HepG2 (cell line): ENCODE measurements at regions not wholly inside any gene's neighbourhood (a gene's known extent, or its start where the extent isn't known, plus 50 kb on each side); places are given as distances from the start of the nearest gene placed in this dataset.

Experiments used
- ATAC-seq: fragments of 200-7000 bp; cut with Tn5 transposase; 3 replicates; pipeline ENCODE4 v1.9.1; 2020; ENCODE audit warnings: mild to moderate bottlenecking, moderate library complexity
- BruUV-seq: library from RNA; stranded (reverse); fragments of 400-500 nt; replicated peaks from 2 replicates; lab custom pipeline; 2021; lab: Mats Ljungman, UMichigan
- CTCF ChIA-PET: fragments of 300-600 bp; formaldehyde crosslinking; extraction: SDS; loops from one replicate; lab custom pipeline; 2021; ENCODE audit warnings: low total read pairs, inconsistent platforms, low intra/inter-chr PET ratio; lab: Yijun Ruan, JAX
- POLR2A ChIA-PET: fragments of 350-600 bp; sonication (Branson Sonifier 250); formaldehyde crosslinking; loops from one replicate; lab custom pipeline; 2020; ENCODE audit warnings: antibody characterized with exemption, inconsistent platforms; lab: Yijun Ruan, JAX
- DNase-seq: peaks from one replicate; pipeline ENCODE4 v3.0.0-alpha.2; 2015; ENCODE audit warnings: low spot score
- FAIRE-seq: peaks from 3 replicates; lab custom pipeline; 2011; peaks lifted over from hg19 to GRCh38; lab: Jason Lieb, UNC
- H2AFZ ChIP-seq: one replicate; pipeline ENCODE4 v1.6.1; 2011; ENCODE audit warnings: low read length, inconsistent platforms
- H3K27ac ChIP-seq: fragments of 300-600 bp; 3 replicates; pipeline ENCODE4 v1.8.0; 2011; ENCODE audit warnings: mixed run types, mild to moderate bottlenecking, mixed read lengths, low read length, inconsistent platforms; ENCODE audit not compliant: insufficient read depth; ENCODE audit errors: extremely low read length
- H3K27me3 ChIP-seq, 2 experiments: fragments of 200-600 bp in 1 of 2; 2 replicates in 1 of 2; 3 replicates in 1 of 2; pipeline versions ENCODE4 v1.6.0 to v1.8.0; 2011; ENCODE audit warnings: low read length in 2 of 2, mild to moderate bottlenecking in 2 of 2, moderate library complexity in 2 of 2, inconsistent platforms in 1 of 2; ENCODE audit not compliant: insufficient read depth in 2 of 2, control insufficient read depth in 1 of 2
- H3K36me3 ChIP-seq, 2 experiments: fragments of 200-600 bp in 1 of 2; replicated peaks in 1 of 2; 2 replicates in 1 of 2; 3 replicates in 1 of 2; pipeline versions ENCODE4 v1.5.1 to v1.8.0; 2011; ENCODE audit warnings: low read length in 2 of 2, inconsistent platforms in 1 of 2; ENCODE audit not compliant: insufficient read depth in 2 of 2, control insufficient read depth in 1 of 2
- H3K4me1 ChIP-seq: 2 replicates; pipeline ENCODE4 v1.5.1; 2012; ENCODE audit warnings: low read length, inconsistent platforms; ENCODE audit not compliant: insufficient read depth
- H3K4me2 ChIP-seq: 2 replicates; pipeline ENCODE4 v1.6.0; 2011; ENCODE audit warnings: low read depth, low read length, inconsistent platforms
- H3K4me3 ChIP-seq, 3 experiments: fragments of 200-600 bp in 1 of 3; sonication (generic), shearing (Covaris generic) in 1 of 3; replicated peaks in 1 of 3; 2 replicates each; pipeline ENCODE4 v1.5.1; 2011 to 2016; ENCODE audit warnings: low read length in 3 of 3, inconsistent platforms in 2 of 3, low read depth in 2 of 3, mild to moderate bottlenecking in 2 of 3, control low read depth in 1 of 3, mixed read lengths in 1 of 3; ENCODE audit not compliant: insufficient read depth in 1 of 3
- H3K79me2 ChIP-seq: one replicate; pipeline ENCODE4 v1.6.1; 2011; ENCODE audit warnings: low read length, inconsistent platforms; ENCODE audit not compliant: insufficient read depth
- H3K9ac ChIP-seq: 2 replicates; pipeline ENCODE4 v1.6.0; 2011; ENCODE audit warnings: mild to moderate bottlenecking, low read depth, low read length, inconsistent platforms; ENCODE audit not compliant: insufficient read depth
- H3K9me3 ChIP-seq: 2 replicates; pipeline ENCODE4 v1.5.1; 2012; ENCODE audit warnings: mild to moderate bottlenecking, low read length
- H4K20me1 ChIP-seq: 2 replicates; pipeline ENCODE4 v1.6.0; 2011; ENCODE audit warnings: inconsistent platforms, mild to moderate bottlenecking, low read length, moderate library complexity; ENCODE audit not compliant: insufficient read depth
- ATF4 ChIP-seq, 2 experiments: fragments of 450-650 bp in 1 of 2; sonication (generic) in 1 of 2; formaldehyde crosslinking; IDR thresholded peaks; 2 replicates each; pipeline versions ENCODE4 v1.5.0 to v1.8.0; 2020 to 2022; ENCODE audit warnings: mild to moderate bottlenecking in 1 of 2, missing genetic modification reagents in 1 of 2
- BHLHE40 ChIP-seq: IDR thresholded peaks from 2 replicates; pipeline ENCODE4 v1.6.1; 2011; ENCODE audit warnings: low read length, improper control_type of control experiment
- HOXA7 ChIP-seq: sonication (generic); formaldehyde crosslinking; IDR thresholded peaks from 2 replicates; pipeline ENCODE4 v1.8.1; 2022; ENCODE audit warnings: mild to moderate bottlenecking, missing genetic modification reagents, moderate library complexity
- KDM1A ChIP-seq: IDR thresholded peaks from 2 replicates; pipeline ENCODE4 v1.6.1; 2016; ENCODE audit warnings: missing compliant biosample characterization
- KDM2A ChIP-seq: sonication (generic); formaldehyde crosslinking; IDR thresholded peaks from 2 replicates; pipeline ENCODE4 v1.4.0; 2020; ENCODE audit warnings: low read depth, missing genetic modification reagents, borderline replicate concordance
- MYNN ChIP-seq: sonication (generic); formaldehyde crosslinking; IDR thresholded peaks from 2 replicates; pipeline ENCODE4 v1.4.0; 2020; ENCODE audit warnings: mild to moderate bottlenecking, low read depth, missing genetic modification reagents
- SATB2 ChIP-seq: sonication (generic); formaldehyde crosslinking; IDR thresholded peaks from 2 replicates; pipeline ENCODE4 v1.5.0; 2020; ENCODE audit warnings: missing genetic modification reagents
- SKIL ChIP-seq: sonication (generic); formaldehyde crosslinking; IDR thresholded peaks from 2 replicates; pipeline ENCODE4 v1.8.0; 2022; ENCODE audit warnings: missing genetic modification reagents, mild to moderate bottlenecking, moderate library complexity, borderline replicate concordance
- XRCC5 ChIP-seq: fragments of 200-400 bp; formaldehyde crosslinking; optimal IDR thresholded peaks from 2 replicates; pipeline ENCODE3; 2017; ENCODE audit warnings: mild to moderate bottlenecking, low read length
- ZFYVE20 ChIP-seq: sonication (generic); formaldehyde crosslinking; IDR thresholded peaks from 2 replicates; pipeline ENCODE4 v1.8.0; 2023; ENCODE audit warnings: low read depth, mild to moderate bottlenecking, moderate library complexity, missing genetic modification reagents, borderline replicate concordance
- ZNF280B ChIP-seq: sonication (generic); formaldehyde crosslinking; IDR thresholded peaks from 2 replicates; pipeline ENCODE4 v1.5.0; 2020; ENCODE audit warnings: missing genetic modification reagents, mild to moderate bottlenecking, borderline replicate concordance
- ZZZ3 ChIP-seq: sonication (generic); formaldehyde crosslinking; IDR thresholded peaks from 2 replicates; pipeline ENCODE4 v1.4.0; 2020; ENCODE audit warnings: missing genetic modification reagents, mild to moderate bottlenecking, borderline replicate concordance
- WGBS: methylation state at CpG from one replicate; pipeline ENCODE4 v1.1.6; 2017; ENCODE audit warnings: low lambda C conversion rate; 5-methylcytosine and 5-hydroxymethylcytosine counted together
- in situ Hi-C: cut with HindIII; loops from 2 replicates; pipeline ENCODE4 v1.10.0; 2017; ENCODE audit warnings: low pct_unique_long_range_greater_than_20kb; ENCODE audit not compliant: extremely low pct_ligation_motif_present
- intact Hi-C: fragments of 100-400 bp; cut with micrococcal nuclease; formaldehyde crosslinking; loops from one replicate; pipeline ENCODE4 v1.10.0; 2022; ENCODE audit not compliant: unreplicated experiment
- TF ChIP-seq, protein P1 (sequence below): IDR thresholded peaks from 2 replicates; pipeline ENCODE4 v1.6.1; 2012; ENCODE audit warnings: low read depth, low read length, improper control_type of control experiment
- TF ChIP-seq, protein P2 (sequence below): sonication (generic); formaldehyde crosslinking; IDR thresholded peaks from 2 replicates; pipeline ENCODE4 v1.9.0; 2021; ENCODE audit warnings: missing genetic modification reagents, borderline replicate concordance

GRCh38 chr14:36075203-36075602, 101.3 kb downstream of the PTCSC3 start:
- FAIRE-seq (no peak), DNase-seq (no peak), ATAC-seq (no peak)
- 13% methylated on average over 7 of the region's 7 CpGs for WGBS
- BruUV-seq: no TSS peak
- H3K4me2 ChIP-seq: no peak overlapping the region
- H3K9me3 ChIP-seq: no peaks in the 10 kb centered on the region
- in situ Hi-C loops (loop anchor here (10.0 kb wide), 1 partner anchor 450 kb away; the partner anchor contains the start of gene NKX2-1), intact Hi-C loops (no loop called here)
- H3K27ac ChIP-seq: no peak overlapping the region
- no peak overlapping the region for H3K9ac ChIP-seq
- H4K20me1 ChIP-seq: no peaks in the 10 kb centered on the region
- no peaks in the 10 kb centered on the region for H3K4me1 ChIP-seq
- POLR2A ChIA-PET: no interaction called here
- peaks cover 2 to 4% of the 10 kb centered on the region in 2 experiments; a peak in 1 of 5 replicates for H3K27me3 ChIP-seq
- no peaks in the 10 kb centered on the region for H3K79me2 ChIP-seq
- no peaks in the 10 kb centered on the region for H3K36me3 ChIP-seq
- CTCF ChIA-PET: no interaction called here
- H2AFZ ChIP-seq: no peak overlapping the region
- H3K4me3 ChIP-seq: no peak overlapping the region
- TF ChIP-seq ZNF280B (CRISPR knock-in tag): no peak
- TF ChIP-seq, protein P1, sequence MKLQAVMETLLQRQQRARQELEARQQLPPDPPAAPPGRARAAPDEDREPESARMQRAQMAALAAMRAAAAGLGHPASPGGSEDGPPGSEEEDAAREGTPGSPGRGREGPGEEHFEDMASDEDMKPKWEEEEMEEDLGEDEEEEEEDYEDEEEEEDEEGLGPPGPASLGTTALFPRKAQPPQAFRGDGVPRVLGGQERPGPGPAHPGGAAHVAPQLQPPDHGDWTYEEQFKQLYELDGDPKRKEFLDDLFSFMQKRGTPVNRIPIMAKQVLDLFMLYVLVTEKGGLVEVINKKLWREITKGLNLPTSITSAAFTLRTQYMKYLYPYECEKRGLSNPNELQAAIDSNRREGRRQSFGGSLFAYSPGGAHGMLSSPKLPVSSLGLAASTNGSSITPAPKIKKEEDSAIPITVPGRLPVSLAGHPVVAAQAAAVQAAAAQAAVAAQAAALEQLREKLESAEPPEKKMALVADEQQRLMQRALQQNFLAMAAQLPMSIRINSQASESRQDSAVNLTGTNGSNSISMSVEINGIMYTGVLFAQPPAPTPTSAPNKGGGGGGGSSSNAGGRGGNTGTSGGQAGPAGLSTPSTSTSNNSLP: no peak
- no peak for TF ChIP-seq BHLHE40
- TF ChIP-seq SKIL (CRISPR knock-in tag): no peak
- TF ChIP-seq HOXA7 (CRISPR knock-in tag): no peak
- no peak for TF ChIP-seq KDM1A
- TF ChIP-seq MYNN (CRISPR knock-in tag): no peak
- TF ChIP-seq KDM2A (CRISPR knock-in tag): no peak
- TF ChIP-seq XRCC5: no peak
- no peak for TF ChIP-seq SATB2 (CRISPR knock-in tag)
- TF ChIP-seq, protein P2, sequence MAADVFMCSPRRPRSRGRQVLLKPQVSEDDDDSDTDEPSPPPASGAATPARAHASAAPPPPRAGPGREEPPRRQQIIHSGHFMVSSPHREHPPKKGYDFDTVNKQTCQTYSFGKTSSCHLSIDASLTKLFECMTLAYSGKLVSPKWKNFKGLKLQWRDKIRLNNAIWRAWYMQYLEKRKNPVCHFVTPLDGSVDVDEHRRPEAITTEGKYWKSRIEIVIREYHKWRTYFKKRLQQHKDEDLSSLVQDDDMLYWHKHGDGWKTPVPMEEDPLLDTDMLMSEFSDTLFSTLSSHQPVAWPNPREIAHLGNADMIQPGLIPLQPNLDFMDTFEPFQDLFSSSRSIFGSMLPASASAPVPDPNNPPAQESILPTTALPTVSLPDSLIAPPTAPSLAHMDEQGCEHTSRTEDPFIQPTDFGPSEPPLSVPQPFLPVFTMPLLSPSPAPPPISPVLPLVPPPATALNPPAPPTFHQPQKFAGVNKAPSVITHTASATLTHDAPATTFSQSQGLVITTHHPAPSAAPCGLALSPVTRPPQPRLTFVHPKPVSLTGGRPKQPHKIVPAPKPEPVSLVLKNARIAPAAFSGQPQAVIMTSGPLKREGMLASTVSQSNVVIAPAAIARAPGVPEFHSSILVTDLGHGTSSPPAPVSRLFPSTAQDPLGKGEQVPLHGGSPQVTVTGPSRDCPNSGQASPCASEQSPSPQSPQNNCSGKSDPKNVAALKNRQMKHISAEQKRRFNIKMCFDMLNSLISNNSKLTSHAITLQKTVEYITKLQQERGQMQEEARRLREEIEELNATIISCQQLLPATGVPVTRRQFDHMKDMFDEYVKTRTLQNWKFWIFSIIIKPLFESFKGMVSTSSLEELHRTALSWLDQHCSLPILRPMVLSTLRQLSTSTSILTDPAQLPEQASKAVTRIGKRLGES (CRISPR knock-in tag): no peak
- no peak for TF ChIP-seq ZFYVE20
- no peak for TF ChIP-seq ATF4 (CRISPR knock-in tag; IDR thresholded peaks at IDR 0.05)
- no peak for TF ChIP-seq ZZZ3 (CRISPR knock-in tag)
